Activated CD4-positive, alpha-beta T cell treated with anti-CD3 and anti-CD28 coated beads, Interleukin-2, amount 50 U/mL, for 4 hours (primary cell): ENCODE measurements at regions not wholly inside any gene's neighbourhood (a gene's known extent, or its start where the extent isn't known, plus 50 kb on each side); places are given as distances from the start of the nearest gene placed in this dataset.

ENCODE experiments used
- DNase-seq, 2 experiments: peaks; one replicate each; pipeline ENCODE4 v3.0.0-alpha.2; 2020

GRCh38 chr14:22476887-22477286 is 112.1 kb downstream of the DAD1 start:
- no peak for DNase-seq

- no peak for DNase-seq
These were observed 112.8 kb downstream of the DAD1 start for GRCh38 chr14:22476005-22476751.

- no peak for DNase-seq
These were observed 113.6 kb downstream of the DAD1 start for GRCh38 chr14:22475381-22475780.

GRCh38 chr14:22474730-22475351 is 114.2 kb downstream of the DAD1 start:
- no peak for DNase-seq

- no peak for DNase-seq
These were observed 115.8 kb downstream of the DAD1 start for GRCh38 chr14:22472935-22473854.

GRCh38 chr14:22472466-22472865 is 116.6 kb downstream of the DAD1 start:
- no peak for DNase-seq

- no peak for DNase-seq
These were observed 117.4 kb downstream of the DAD1 start for GRCh38 chr14:22471545-22472121.

- no peak for DNase-seq
These were observed 119.3 kb downstream of the DAD1 start for GRCh38 chr14:22469538-22470303.

GRCh38 chr14:22468830-22469229 is 120.2 kb downstream of the DAD1 start:
- no peak for DNase-seq

- no peak for DNase-seq
These were observed 122.5 kb downstream of the DAD1 start for GRCh38 chr14:22466491-22466890.

- no peak for DNase-seq
These were observed 123.7 kb downstream of the DAD1 start for GRCh38 chr14:22465201-22465840.

- DNase-seq = no peak
These were observed 124.4 kb downstream of the DAD1 start for GRCh38 chr14:22464422-22465142.

- no peak for DNase-seq
These were observed 125.3 kb downstream of the DAD1 start for GRCh38 chr14:22463763-22464173.

- DNase-seq = no peak
These were observed 126.1 kb downstream of the DAD1 start for GRCh38 chr14:22462923-22463322.

- DNase-seq = no peak
These were observed 128.4 kb downstream of the DAD1 start for GRCh38 chr14:22460461-22461195.

GRCh38 chr14:22458737-22459136 is 130.3 kb downstream of the DAD1 start:
- DNase-seq = no peak

- DNase-seq = no peak
These were observed 131.9 kb downstream of the DAD1 start for GRCh38 chr14:22456998-22457594.

GRCh38 chr14:22456421-22456820 is 132.6 kb downstream of the DAD1 start:
- DNase-seq = no peak

GRCh38 chr14:22452330-22452729 is 136.7 kb downstream of the DAD1 start:
- DNase-seq = no peak

- DNase-seq = no peak
These were observed 138.8 kb downstream of the DAD1 start for GRCh38 chr14:22450266-22450665.
